ENCODE measurements at regions not wholly inside any gene's neighbourhood (a gene's known extent, or its start where the extent isn't known, plus 50 kb on each side); places are given as distances from the start of the nearest gene placed in this dataset.
"Not testable (repeated sequence)": the region's sequence is repeated elsewhere in the genome, so short reads cannot be mapped to it uniquely, and the experiment has no call there.

DNA sequence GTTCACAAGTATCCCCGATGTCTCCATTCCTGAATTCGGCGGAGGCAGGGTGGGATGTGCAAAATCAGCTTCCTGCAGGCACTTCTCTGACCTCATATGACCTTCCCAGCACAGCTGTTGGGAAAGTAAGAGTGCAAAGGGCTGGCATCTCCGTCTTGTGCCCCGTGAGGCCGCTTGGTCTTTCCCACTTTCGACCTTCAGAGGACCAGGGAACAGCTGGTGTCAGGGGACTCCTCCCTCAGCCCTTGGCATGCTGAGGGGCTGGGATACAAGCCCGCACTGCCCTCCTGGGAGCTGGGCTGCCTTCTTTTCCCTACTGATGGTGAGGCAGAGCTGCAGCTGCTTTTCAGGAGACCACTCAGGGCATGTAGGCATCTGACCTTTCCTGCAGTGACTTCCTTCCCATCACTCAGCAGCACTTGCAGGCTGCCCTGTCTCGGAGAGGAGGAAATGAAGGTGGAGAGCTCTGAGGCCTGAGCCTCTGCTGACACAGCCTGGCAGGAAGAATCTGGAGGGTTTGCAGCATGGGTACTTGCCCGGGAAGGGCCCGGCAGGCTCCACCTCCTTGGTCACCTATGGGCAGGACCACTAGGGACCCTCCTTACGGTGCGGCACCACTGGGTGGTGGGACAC lies 277.2 kb upstream of the HS6ST1 start:
- no peaks in the 10 kb centered on the region for H3K9me3 ChIP-seq (ENCODE audit: insufficient read depth, low read depth)
- intact Hi-C loops (cut with micrococcal nuclease; ENCODE audit: unreplicated experiment), result no loop called here
- H3K36me3 ChIP-seq (ENCODE audit: low read depth), result no peaks in the 10 kb centered on the region
- no peak overlapping the region for H3K4me2 ChIP-seq
- H2AFZ ChIP-seq, result no peak overlapping the region
- H3K4me3 ChIP-seq, result no peak overlapping the region
- CTCF ChIA-PET, result no interaction called here
- no peaks in the 10 kb centered on the region for H3K4me1 ChIP-seq (replicated peaks; ENCODE audit: insufficient read depth)
- no peaks in the 10 kb centered on the region for H3K9me2 ChIP-seq (ENCODE audit: insufficient read depth)
- H3K79me2 ChIP-seq (ENCODE audit: low read depth), result no peaks in the 10 kb centered on the region
- no TSS peak for BruUV-seq (replicated peaks)
- TF ChIP-seq, protein P1, sequence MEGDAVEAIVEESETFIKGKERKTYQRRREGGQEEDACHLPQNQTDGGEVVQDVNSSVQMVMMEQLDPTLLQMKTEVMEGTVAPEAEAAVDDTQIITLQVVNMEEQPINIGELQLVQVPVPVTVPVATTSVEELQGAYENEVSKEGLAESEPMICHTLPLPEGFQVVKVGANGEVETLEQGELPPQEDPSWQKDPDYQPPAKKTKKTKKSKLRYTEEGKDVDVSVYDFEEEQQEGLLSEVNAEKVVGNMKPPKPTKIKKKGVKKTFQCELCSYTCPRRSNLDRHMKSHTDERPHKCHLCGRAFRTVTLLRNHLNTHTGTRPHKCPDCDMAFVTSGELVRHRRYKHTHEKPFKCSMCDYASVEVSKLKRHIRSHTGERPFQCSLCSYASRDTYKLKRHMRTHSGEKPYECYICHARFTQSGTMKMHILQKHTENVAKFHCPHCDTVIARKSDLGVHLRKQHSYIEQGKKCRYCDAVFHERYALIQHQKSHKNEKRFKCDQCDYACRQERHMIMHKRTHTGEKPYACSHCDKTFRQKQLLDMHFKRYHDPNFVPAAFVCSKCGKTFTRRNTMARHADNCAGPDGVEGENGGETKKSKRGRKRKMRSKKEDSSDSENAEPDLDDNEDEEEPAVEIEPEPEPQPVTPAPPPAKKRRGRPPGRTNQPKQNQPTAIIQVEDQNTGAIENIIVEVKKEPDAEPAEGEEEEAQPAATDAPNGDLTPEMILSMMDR (conservative IDR thresholded peaks at IDR 0.05), result no peak
- no peak for TF ChIP-seq EZH2 (IDR thresholded peaks at IDR 0.05; ENCODE audit: low read depth)
- H3K27me3 ChIP-seq (ENCODE audit: insufficient read depth, low read depth), result no peaks in the 10 kb centered on the region
- H4K20me1 ChIP-seq (ENCODE audit: insufficient read depth), result no peaks in the 10 kb centered on the region
- DNase-seq, result no peak
- H3F3A ChIP-seq (ENCODE audit: insufficient read depth, low read depth), result no peaks in the 10 kb centered on the region
- H3K27ac ChIP-seq, result no peak overlapping the region
- POLR2A ChIA-PET (ENCODE audit: unreplicated experiment), result no interaction called here

DNA sequence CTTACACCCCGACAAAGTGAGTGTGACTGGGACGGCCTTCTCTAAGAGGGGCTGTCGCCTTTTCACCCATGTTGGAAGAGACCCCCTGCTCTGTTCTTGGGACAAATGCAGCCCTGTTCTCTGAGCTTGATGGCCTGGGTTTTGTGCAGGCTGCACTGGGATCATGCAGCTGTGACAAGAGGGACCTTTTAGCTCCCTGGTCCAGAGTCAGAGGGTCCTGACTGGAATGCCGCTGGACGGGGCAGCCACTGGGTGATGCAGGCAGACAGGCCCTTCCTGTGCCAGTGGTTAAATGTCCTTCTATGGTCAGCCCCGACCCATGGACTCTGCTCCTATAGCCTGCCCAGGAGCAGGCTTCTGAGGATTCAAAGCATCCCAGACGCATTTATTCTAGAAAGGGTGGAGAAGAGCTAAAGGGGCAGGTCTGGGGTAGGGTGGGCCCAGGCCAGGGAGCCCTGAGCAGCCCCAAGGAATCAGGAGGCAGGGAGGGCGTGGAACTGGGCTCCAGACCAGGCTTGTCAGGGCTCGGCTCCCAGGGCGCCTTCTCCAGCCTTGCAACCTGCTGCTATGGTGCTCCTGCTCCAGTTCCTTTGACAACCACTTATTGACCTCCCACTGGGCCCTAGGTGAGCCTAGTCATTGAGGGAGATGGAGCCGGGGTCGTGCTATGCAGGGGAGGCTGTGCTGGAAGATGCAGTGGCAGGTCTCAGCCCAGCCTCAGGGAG lies 277.9 kb upstream of the HS6ST1 start:
- H2AFZ ChIP-seq, result no peak overlapping the region
- CTCF ChIA-PET, result no interaction called here
- no TSS peak for BruUV-seq (replicated peaks)

DNA sequence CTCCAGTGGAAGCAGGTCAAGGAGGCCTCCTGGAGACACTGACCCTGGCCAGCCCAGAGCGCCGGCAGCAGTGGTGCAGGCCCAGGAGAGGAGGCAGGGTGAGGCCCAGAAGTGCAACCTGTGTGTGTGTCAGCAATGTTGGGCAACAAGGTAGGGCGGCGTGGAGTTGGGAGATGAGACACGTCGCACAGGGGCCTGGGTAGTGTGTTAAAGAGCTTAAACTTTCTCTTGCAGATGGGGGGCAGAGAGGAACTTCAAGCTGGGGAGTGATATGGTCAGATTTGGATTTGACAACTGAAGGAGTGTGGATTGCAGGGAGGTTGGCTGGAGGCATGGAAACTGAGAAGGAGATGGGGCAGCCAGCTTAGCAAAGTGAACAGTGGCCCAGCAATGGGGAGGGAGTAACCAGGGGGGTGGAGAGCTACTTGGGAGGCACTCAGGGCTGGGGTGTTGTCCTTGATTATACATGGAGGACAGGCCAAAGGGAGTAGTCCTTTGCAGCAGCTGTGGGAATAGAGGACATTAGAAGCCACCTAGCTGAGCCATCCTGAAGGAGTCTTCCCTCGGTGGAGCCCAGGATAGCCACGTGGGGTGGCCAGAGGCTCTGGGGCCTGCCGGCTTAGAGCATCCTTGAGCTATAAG lies 278.6 kb upstream of the HS6ST1 start:
- Histone ChIP-seq H3K36me3 (ENCODE audit: low read depth) (no peaks in the 10 kb centered on the region), H3K79me2 (ENCODE audit: low read depth) (no peaks in the 10 kb centered on the region), H3F3A (ENCODE audit: insufficient read depth, low read depth) (no peaks in the 10 kb centered on the region), H4K20me1 (ENCODE audit: insufficient read depth) (no peaks in the 10 kb centered on the region), H3K4me1 (replicated peaks; ENCODE audit: insufficient read depth) (no peaks in the 10 kb centered on the region), H3K9me3 (ENCODE audit: insufficient read depth, low read depth) (no peaks in the 10 kb centered on the region), H2AFZ (no peak overlapping the region), H3K4me3 (no peak overlapping the region), H3K27me3 (ENCODE audit: insufficient read depth, low read depth) (no peaks in the 10 kb centered on the region), H3K4me2 (no peak overlapping the region), H3K9me2 (ENCODE audit: insufficient read depth) (no peaks in the 10 kb centered on the region), H3K27ac (no peak overlapping the region)
- TF ChIP-seq, protein P1 (conservative IDR thresholded peaks at IDR 0.05), result no peak
- no peak for TF ChIP-seq EZH2 (IDR thresholded peaks at IDR 0.05; ENCODE audit: low read depth)
- ChIA-PET POLR2A (ENCODE audit: unreplicated experiment) (no interaction called here), CTCF (no interaction called here)
- DNase-seq, result no peak
- no TSS peak for BruUV-seq (replicated peaks)
- intact Hi-C loops (cut with micrococcal nuclease; ENCODE audit: unreplicated experiment), result no loop called here

More for the DNA sequence above, 277.9 kb upstream of the HS6ST1 start:
- Histone ChIP-seq H3K9me3 (ENCODE audit: insufficient read depth, low read depth) (no peaks in the 10 kb centered on the region), H4K20me1 (ENCODE audit: insufficient read depth) (no peaks in the 10 kb centered on the region), H3K27me3 (ENCODE audit: insufficient read depth, low read depth) (no peaks in the 10 kb centered on the region), H3F3A (ENCODE audit: insufficient read depth, low read depth) (no peaks in the 10 kb centered on the region), H3K4me3 (no peak overlapping the region), H3K4me2 (no peak overlapping the region), H3K9me2 (ENCODE audit: insufficient read depth) (no peaks in the 10 kb centered on the region), H3K4me1 (replicated peaks; ENCODE audit: insufficient read depth) (no peaks in the 10 kb centered on the region), H3K27ac (no peak overlapping the region), H3K36me3 (ENCODE audit: low read depth) (no peaks in the 10 kb centered on the region), H3K79me2 (ENCODE audit: low read depth) (no peaks in the 10 kb centered on the region)
- POLR2A ChIA-PET (ENCODE audit: unreplicated experiment), result no interaction called here
- intact Hi-C loops (cut with micrococcal nuclease; ENCODE audit: unreplicated experiment), result no loop called here
- TF ChIP-seq EZH2 (IDR thresholded peaks at IDR 0.05; ENCODE audit: low read depth), result no peak
- TF ChIP-seq, protein P1 (conservative IDR thresholded peaks at IDR 0.05), result no peak
- no peak for DNase-seq

DNA sequence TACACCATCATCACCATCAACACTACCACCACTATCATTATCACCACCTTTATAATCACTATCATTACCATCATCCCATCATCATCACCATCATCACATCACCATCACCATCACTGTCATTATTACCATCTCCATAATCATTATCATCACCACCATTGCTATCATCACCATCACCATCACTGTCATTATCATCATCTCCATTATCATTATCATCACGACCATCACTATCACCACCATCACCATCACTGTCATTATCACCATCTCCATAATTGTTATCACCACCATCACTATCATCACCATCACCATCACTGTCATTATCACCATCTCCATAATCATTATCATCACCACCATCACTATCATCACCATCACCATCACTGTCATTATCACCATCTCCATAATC lies 279.6 kb upstream of the HS6ST1 start:
- H3K27me3 ChIP-seq (ENCODE audit: insufficient read depth, low read depth); H3K4me3 ChIP-seq; H3K9me3 ChIP-seq (ENCODE audit: insufficient read depth, low read depth); H2AFZ ChIP-seq; H3K36me3 ChIP-seq (ENCODE audit: low read depth); H3K9me2 ChIP-seq (ENCODE audit: insufficient read depth); POLR2A ChIA-PET (ENCODE audit: unreplicated experiment); H3K79me2 ChIP-seq (ENCODE audit: low read depth); H3F3A ChIP-seq (ENCODE audit: insufficient read depth, low read depth); H3K4me2 ChIP-seq; CTCF ChIA-PET; intact Hi-C loops (cut with micrococcal nuclease; ENCODE audit: unreplicated experiment); H3K4me1 ChIP-seq (replicated peaks; ENCODE audit: insufficient read depth); H4K20me1 ChIP-seq (ENCODE audit: insufficient read depth); DNase-seq; H3K27ac ChIP-seq; BruUV-seq (replicated peaks): not testable (repeated sequence)
